CD4-positive, alpha-beta T cell treated with Interleukin-15 for 1 hour (primary cell): ENCODE measurements at regions not wholly inside any gene's neighbourhood (a gene's known extent, or its start where the extent isn't known, plus 50 kb on each side); places are given as distances from the start of the nearest gene placed in this dataset.
"Not testable (repeated sequence)": the region's sequence is repeated elsewhere in the genome, so short reads cannot be mapped to it uniquely, and the experiment has no call there.

Experiments
- DNase-seq: peaks from one replicate; pipeline ENCODE4 v3.0.0-alpha.2; 2020

GRCh38 chr3:61381745-61382392 is 130.6 kb upstream of the FHIT start:
- DNase-seq, result no peak

GRCh38 chr3:61387817-61388216 is 136.6 kb upstream of the FHIT start:
- no peak for DNase-seq

GRCh38 chr3:61393480-61393947 is 142.3 kb upstream of the FHIT start:
- not testable (repeated sequence) for DNase-seq

- no peak for DNase-seq
Observed at GRCh38 chr3:61401359-61401758, 150.1 kb upstream of the FHIT start.

GRCh38 chr3:61407397-61407796 is 154.0 kb upstream of the PTPRG start:
- no peak for DNase-seq

GRCh38 chr3:61409638-61410037 is 151.7 kb upstream of the PTPRG start:
- no peak for DNase-seq

- DNase-seq, result not testable (repeated sequence)
Observed at GRCh38 chr3:61410358-61410757, 151.0 kb upstream of the PTPRG start.

- no peak for DNase-seq
Observed at GRCh38 chr3:61411009-61411662, 150.2 kb upstream of the PTPRG start.

- DNase-seq, result no peak
Observed at GRCh38 chr3:61414456-61414855, 146.9 kb upstream of the PTPRG start.

- DNase-seq, result no peak
Observed at GRCh38 chr3:61415201-61415600, 146.2 kb upstream of the PTPRG start.

- no peak for DNase-seq
Observed at GRCh38 chr3:61416618-61417017, 144.8 kb upstream of the PTPRG start.

GRCh38 chr3:61417352-61417751 is 144.0 kb upstream of the PTPRG start:
- no peak for DNase-seq

- DNase-seq, result no peak
Observed at GRCh38 chr3:61420136-61420759, 141.1 kb upstream of the PTPRG start.

- no peak for DNase-seq
Observed at GRCh38 chr3:61422945-61423673, 138.3 kb upstream of the PTPRG start.

- no peak for DNase-seq
Observed at GRCh38 chr3:61425356-61425755, 136.0 kb upstream of the PTPRG start.

- no peak for DNase-seq
Observed at GRCh38 chr3:61429106-61429505, 132.3 kb upstream of the PTPRG start.

- DNase-seq, result not testable (repeated sequence)
Observed at GRCh38 chr3:61434901-61435300, 126.5 kb upstream of the PTPRG start.

- not testable (repeated sequence) for DNase-seq
Observed at GRCh38 chr3:61435361-61435760, 126.0 kb upstream of the PTPRG start.

- no peak for DNase-seq
Observed at GRCh38 chr3:61438253-61439121, 122.9 kb upstream of the PTPRG start.

GRCh38 chr3:61439122-61439458 is 122.3 kb upstream of the PTPRG start:
- DNase-seq, result no peak

- DNase-seq, result no peak
Observed at GRCh38 chr3:61442696-61443095, 118.7 kb upstream of the PTPRG start.

GRCh38 chr3:61443886-61444285 is 117.5 kb upstream of the PTPRG start:
- DNase-seq, result no peak

GRCh38 chr3:61444782-61445181 is 116.6 kb upstream of the PTPRG start:
- DNase-seq, result no peak
